HG03025 (cell line): ENCODE measurements at regions not wholly inside any gene's neighbourhood (a gene's known extent, or its start where the extent isn't known, plus 50 kb on each side); places are given as distances from the start of the nearest gene placed in this dataset.

Experiments used
- ATAC-seq: cut with Tn5 transposase; IDR thresholded peaks from one replicate; pipeline ENCODE4 v1.9.1; 2021; ENCODE audit warnings: mild to moderate bottlenecking, moderate library complexity; ENCODE audit not compliant: unreplicated experiment, low FRiP score

DNA sequence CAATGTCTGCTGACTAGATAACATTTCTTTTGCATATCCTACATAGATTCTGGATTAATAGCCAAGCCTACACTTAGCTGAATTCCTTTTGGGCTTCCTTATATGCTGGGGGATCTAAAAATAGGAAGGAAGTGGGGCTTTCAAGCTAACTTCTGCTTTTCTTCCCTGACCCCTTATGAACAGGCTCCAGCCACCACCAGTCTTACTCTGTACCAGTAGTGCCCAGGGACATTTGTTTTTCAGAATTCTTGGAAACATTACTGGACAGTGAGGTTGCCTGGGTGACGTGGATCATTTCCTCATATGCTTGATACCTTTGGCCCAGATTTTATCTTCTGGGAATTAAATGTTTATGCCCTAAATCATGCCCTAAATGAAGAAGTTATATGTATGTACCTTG lies 55.9 kb upstream of the SRRM4 start:
- no peak for ATAC-seq

DNA sequence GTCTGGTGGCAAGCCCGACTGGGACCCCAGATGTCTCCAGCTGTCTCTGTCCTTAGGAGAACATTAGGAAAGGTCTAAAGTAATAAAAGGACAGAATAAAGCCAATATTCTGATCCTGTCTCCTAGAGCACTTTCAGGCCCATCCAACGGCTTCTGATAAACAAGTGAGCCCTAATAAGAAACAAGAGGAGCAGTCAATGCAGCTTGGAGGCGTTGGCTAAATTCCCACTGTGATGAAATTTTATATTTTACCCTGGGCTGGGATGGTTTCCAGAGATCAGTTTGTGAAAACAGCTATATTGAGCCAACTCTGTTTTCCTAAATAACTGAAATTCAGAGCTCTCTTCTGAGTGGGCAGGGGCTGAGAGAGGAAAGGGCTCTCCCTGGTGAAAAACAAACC lies 55.5 kb upstream of the SRRM4 start:
- no peak for ATAC-seq
